C1 segment of cervical spinal cord (tissue), 14 donors: ENCODE measurements at regions not wholly inside any gene's neighbourhood (a gene's known extent, or its start where the extent isn't known, plus 50 kb on each side); places are given as distances from the start of the nearest gene placed in this dataset.
A peak's percentile ranks its signal among the peaks of the same experiment; 100 is the strongest.
"Not testable (repeated sequence)": the region's sequence is repeated elsewhere in the genome, so short reads cannot be mapped to it uniquely, and the experiment has no call there.

Source experiments
- DNase-seq, 14 donors: peaks; one replicate each; lab custom pipeline; 2025; lab: John Stamatoyannopoulos, UW

GRCh38 chr15:25247407-25248038 is 191.3 kb downstream of the UBE3A start:
- DNase-seq = no peak

- not testable (repeated sequence) for DNase-seq
These were observed 190.7 kb downstream of the UBE3A start for GRCh38 chr15:25248087-25248486.

DNA sequence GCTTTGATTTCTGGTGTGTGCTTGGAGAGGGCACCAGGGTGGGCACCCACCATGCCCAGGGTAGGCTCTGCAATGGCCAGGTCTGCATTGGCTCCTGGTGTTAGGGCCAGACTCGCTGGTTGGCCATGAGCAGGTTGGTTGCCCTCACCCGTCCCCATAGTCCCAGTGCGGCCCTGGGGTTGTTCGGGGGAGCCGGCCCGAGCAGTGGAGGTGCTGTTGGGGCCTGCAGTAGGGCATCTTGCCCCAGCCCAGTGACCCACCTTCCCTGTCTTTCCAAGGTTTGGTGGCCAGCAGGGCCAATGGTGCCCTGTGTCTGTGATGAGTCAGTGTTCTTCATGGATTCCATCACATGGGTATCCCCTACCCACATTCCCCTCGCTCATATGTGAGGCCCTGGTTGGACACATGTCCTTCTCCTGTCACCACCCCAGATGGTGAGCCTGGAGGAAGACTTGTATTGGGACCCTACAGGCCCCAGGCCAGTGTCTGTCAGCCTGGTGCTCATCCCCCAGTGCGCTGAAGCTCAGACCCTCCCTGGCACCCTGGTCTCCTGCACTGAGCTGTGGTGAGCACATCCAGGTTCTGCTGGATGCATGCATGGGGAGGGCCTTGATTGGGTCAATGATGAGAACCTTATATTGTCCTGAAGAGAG is 190.1 kb downstream of the UBE3A start:
- no peak for DNase-seq

DNA sequence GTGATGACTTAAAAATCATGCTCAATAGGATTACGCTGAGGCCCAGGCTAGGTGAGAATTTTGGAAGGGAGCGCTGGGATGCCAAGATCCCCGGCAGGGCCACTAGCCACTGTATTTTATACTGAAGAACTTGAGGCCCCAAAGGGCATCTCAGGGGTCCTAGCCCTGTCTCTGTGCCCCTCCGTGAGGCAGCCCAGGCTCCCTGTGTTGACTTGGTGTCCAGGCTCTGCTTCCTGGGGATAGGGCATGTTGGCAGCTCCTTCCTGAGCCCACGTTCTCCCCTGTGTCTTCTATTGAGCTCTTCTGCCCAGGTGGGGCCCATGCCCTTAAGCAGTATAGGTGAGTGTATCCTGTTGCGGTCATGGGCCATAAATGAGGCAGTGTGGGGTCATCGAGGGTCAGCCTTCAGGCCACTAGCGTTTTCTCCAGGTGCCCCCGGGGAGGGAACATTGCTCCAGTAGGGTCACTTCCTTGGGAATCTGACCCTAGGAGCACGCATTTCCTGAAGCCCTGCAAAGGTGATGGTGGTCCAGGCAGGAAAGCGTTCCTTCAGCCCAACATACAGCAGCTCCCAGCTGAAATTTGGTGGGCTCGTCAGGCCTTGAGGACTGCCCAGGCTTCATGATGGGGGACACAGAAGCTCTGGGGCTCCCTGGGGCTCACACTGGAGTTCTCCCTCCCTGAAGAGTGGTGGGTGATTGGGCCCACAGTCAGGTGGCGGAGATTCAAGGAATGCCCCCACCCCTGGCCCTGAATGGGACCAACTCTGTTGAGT is 189.4 kb downstream of the UBE3A start:
- no peak for DNase-seq

DNA sequence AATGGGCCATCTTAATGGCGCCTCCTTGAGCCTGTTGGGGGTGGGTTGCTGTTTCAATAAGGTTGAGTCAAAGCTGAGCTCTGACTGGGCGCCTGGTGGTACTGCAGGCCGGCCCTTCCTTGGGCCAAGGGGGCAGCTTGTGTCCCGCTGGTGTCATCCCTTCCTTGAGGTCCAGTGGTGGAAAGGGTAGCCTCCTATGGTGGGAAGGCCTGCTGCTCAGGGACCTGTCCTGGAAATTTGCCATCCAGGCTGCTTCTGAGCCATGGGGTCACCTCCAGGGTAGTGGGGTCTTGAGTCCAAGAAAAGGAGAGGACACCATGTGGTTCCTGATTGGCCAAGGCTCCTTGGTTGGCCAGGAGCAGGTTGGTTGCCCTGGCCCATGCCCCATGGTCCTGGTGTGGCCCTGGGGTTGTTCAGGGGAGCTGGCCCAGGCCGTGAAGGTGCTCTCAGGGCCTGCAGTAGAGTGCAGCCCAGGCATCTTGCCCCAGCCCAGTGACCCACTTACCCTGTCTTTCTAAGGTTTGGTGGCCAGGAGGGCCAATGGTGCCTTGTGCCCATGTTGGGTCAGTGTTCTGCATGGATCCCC is 188.7 kb downstream of the UBE3A start:
- DNase-seq = no peak

- no peak for DNase-seq
These were observed 187.8 kb downstream of the UBE3A start for GRCh38 chr15:25250906-25251622.

DNA sequence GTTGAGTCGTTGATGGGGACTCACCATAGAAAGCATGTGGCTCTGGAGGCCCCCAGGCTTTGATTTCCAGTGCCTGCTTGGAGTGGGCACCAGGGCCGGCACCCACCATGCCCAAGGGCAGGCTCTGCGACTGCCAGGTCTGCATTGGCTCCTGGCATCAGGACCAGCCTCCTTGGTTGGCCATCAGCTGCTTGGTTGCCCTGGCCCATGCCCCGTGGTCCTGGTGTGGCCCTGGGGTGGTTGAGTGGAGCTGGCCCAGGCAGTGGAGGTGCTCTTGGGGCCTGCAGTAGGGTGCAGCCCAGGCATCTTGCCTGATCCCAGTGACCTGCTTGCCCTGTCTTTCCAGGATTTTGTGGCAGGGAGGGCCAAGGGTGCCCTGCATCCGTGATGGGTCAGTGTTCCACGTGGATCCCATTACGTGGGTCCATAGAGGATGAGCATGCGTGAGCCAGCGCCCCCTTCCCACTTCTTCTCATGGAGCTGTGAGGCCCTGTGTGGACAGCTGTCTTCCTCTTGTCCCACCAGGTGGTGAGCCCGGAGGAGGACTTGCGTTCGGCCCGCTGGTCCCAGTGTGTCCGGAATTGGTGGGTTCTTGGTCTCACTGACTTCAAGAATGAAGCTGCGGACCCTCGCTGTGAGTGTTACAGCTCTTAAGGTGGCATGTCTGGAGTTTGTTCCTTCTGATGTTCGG is 187.0 kb downstream of the UBE3A start:
- no peak for DNase-seq

DNA sequence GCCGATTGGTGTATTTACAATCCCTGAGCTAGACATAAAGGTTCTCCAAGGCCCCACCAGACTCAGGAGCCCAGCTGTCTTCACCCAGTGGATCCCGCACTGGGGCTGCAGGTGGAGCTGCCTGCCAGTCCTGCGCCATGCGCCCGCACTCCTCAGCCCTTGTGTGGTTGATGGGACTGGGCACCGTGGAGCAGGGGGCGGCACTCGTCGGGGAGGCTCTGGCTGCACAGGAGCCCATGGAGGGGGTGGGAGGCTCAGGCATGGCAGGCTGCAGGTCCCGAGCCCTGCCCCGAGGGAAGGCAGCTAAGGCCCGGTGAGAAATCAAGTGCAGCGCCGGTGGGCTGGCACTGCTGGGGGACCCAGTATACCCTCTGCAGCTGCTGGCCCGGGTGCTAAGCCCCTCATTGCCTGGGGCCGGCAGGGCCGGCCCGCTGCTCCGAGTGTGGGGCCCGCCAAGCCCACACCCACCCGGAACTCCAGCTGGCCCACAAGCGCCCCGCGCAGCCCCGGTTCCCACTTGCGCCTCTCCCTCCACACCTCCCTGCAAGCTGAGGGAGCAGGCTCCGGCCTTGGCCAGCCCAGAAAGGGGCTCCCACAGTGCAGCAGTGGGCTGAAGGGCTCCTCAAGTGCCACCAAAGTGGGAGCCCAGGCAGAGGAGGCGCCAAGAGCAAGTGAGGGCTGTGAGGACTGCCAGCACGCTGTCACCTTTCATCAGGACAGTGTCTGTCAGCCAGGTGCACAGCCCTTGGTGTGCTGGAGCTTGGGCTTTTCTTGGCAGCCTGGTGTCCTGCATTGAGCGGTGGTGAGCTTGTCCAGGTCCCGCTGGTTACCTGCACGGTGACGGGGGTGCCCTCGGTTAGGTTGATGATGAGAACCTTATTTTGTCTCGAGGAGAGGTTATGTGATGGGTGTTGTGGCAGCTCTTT is 185.5 kb downstream of the UBE3A start:
- DNase-seq = peak in 1 of 14 donors; percentile 55

DNA sequence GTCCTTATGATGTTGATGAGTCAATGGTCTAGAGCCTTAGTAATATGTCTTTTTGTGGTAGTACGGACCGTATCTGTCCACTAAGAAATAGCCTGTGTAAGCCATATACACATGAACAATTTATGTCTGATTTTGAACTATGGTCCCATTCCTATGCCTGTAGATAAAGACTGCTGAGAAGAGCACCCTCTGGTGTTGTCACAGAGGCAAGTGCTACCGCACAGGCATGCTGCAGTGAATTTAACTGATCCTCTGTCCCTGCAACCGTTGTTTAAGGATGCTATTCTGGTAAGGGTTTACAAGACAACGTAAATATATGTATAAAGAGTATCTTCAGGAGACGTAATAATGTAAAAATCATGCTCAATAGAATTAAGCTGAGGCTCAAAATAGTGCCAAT is 170.7 kb downstream of the UBE3A start:
- no peak for DNase-seq
